Ovary (tissue), 7 donors: ENCODE measurements at regions not wholly inside any gene's neighbourhood (a gene's known extent, or its start where the extent isn't known, plus 50 kb on each side); places are given as distances from the start of the nearest gene placed in this dataset.

Experiments
- DNase-seq, 5 donors: peaks; one replicate each; pipeline ENCODE4 v3.0.0-alpha.2; 2019 to 2020
- H3K27ac ChIP-seq, 2 donors: fragments of 200-600 bp; one replicate each; pipeline versions ENCODE4 v1.5.1 to v1.8.0; 2019 to 2022
- H3K27me3 ChIP-seq: fragments of 200-600 bp; one replicate; pipeline ENCODE4 v1.8.0; 2022
- H3K36me3 ChIP-seq: fragments of 200-600 bp; sonication (generic); one replicate; pipeline ENCODE4 v1.5.1; 2019
- H3K4me1 ChIP-seq: one replicate; pipeline ENCODE4 v1.8.1; 2013; ENCODE audit warnings: mild to moderate bottlenecking, moderate library complexity; ENCODE audit not compliant: insufficient read depth
- H3K4me3 ChIP-seq: fragments of 200-600 bp; sonication (generic); one replicate; pipeline ENCODE4 v1.5.1; 2017
- H3K9me3 ChIP-seq, 2 donors: fragments of 200-600 bp in 1 of 2; sonication (generic) in 1 of 2; one replicate each; pipeline versions ENCODE4 v1.5.1 to v1.8.1; 2013 to 2019; ENCODE audit warnings: mild to moderate bottlenecking in 1 of 2, moderate library complexity in 1 of 2
- EP300 ChIP-seq: sonication (generic); formaldehyde crosslinking; IDR thresholded peaks from one replicate; pipeline ENCODE4 v1.6.1; 2017; ENCODE audit warnings: antibody characterized with exemption
- POLR2A ChIP-seq: fragments of 450-650 bp; IDR thresholded peaks from one replicate; pipeline ENCODE4 v1.6.1; 2017; ENCODE audit warnings: antibody characterized with exemption, mild to moderate bottlenecking, moderate library complexity
- WGBS, 3 donors: extraction: QIAGEN DNeasy Blood & Tissue Kit in 1 of 3; methylation state at CpG; one replicate each; pipeline versions ENCODE4 v1.1.5 to v1.1.7; 2013 to 2017; 5-methylcytosine and 5-hydroxymethylcytosine counted together
- intact Hi-C, 4 donors: fragments of 100-400 bp; cut with DNase I; formaldehyde crosslinking; loops; one replicate each; pipeline versions ENCODE4 v1.11.0 to v1.15.1; 2022 to 2023
- TF ChIP-seq, protein P1 (sequence below), 3 donors: fragments of 450-650 bp in 2 of 3; fragments of 200-600 bp in 1 of 3; IDR thresholded peaks; one replicate each; pipeline versions ENCODE4 v1.5.1 to v1.8.0; 2016 to 2022; ENCODE audit warnings: antibody characterized with exemption in 3 of 3, mild to moderate bottlenecking in 1 of 3
- donor health status: DM: no; HTN: no; CAD: no; lungs with moderate emphysema.
- donor health status: DM: no; HTN: no; CAD: no.
- donor health status: Bipolar disorder and iron deficiency.
- donor health status: DM: no; HTN: no; CAD: no.
- donor health status: DM: yes; HTN: yes; CAD: no.

DNA sequence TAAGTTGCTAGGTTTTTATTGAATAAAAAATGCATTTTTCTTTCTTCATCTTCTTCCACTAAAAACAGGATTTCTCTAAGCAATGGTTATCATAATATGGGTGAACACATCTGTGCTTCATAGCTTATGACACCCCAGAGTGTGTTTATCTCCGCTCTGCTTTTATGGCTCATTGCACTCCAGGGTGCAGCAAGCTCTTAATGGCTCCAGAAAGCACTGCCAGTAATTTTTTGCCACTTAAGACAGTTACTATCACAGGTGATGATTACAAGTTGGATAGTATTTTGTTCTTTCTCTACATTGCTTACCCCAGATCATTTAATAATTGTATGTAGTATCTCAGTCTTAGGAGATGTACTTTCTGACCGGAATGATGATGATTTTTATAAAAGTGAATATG lies 239.3 kb upstream of the CDH20 start:
- intact Hi-C loops: no loop called here
- Histone ChIP-seq H3K4me3 (no peak overlapping the region), H3K9me3 (no peaks in the 10 kb centered on the region), H3K36me3 (no peaks in the 10 kb centered on the region), H3K27ac (no peak overlapping the region), H3K27me3 (no peaks in the 10 kb centered on the region), H3K4me1 (no peaks in the 10 kb centered on the region)
- 82 to 90% (median 86%) methylated on average over 2 of the region's 2 CpGs for WGBS, 3 donors
- DNase-seq: no peak
- TF ChIP-seq POLR2A (no peak), EP300 (no peak)
- TF ChIP-seq, protein P1, sequence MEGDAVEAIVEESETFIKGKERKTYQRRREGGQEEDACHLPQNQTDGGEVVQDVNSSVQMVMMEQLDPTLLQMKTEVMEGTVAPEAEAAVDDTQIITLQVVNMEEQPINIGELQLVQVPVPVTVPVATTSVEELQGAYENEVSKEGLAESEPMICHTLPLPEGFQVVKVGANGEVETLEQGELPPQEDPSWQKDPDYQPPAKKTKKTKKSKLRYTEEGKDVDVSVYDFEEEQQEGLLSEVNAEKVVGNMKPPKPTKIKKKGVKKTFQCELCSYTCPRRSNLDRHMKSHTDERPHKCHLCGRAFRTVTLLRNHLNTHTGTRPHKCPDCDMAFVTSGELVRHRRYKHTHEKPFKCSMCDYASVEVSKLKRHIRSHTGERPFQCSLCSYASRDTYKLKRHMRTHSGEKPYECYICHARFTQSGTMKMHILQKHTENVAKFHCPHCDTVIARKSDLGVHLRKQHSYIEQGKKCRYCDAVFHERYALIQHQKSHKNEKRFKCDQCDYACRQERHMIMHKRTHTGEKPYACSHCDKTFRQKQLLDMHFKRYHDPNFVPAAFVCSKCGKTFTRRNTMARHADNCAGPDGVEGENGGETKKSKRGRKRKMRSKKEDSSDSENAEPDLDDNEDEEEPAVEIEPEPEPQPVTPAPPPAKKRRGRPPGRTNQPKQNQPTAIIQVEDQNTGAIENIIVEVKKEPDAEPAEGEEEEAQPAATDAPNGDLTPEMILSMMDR (IDR thresholded peaks at IDR 0.05): no peak

DNA sequence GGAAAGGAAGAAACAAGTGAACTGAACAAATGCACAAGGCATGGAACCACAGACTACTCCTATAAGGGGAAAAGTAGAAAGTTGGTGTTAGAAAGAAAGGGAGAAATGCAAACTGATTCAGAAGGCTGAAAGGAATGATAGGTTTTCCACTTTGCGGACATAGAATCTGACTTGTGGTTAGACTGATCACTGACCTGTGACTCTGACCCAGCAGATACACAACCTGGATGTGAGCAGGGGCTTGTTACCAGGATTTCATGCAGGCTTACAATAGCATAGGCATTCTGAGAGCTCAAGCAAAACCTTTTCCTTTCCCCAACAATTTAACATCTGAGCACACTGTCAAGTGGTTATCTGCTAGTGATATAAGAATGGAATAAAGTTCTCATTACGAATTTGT lies 237.0 kb upstream of the CDH20 start:
- H3K9me3 ChIP-seq: no peaks in the 10 kb centered on the region
- H3K27ac ChIP-seq: no peak overlapping the region
- no peaks in the 10 kb centered on the region for H3K27me3 ChIP-seq
- DNase-seq: no peak
- 80 to 92% (median 87%) methylated on average over 2 of the region's 2 CpGs for WGBS, 3 donors
- TF ChIP-seq, protein P1 (IDR thresholded peaks at IDR 0.05): no peak
- no peaks in the 10 kb centered on the region for H3K36me3 ChIP-seq
- no peaks in the 10 kb centered on the region for H3K4me1 ChIP-seq
- intact Hi-C loops: no loop called here
- no peak overlapping the region for H3K4me3 ChIP-seq

DNA sequence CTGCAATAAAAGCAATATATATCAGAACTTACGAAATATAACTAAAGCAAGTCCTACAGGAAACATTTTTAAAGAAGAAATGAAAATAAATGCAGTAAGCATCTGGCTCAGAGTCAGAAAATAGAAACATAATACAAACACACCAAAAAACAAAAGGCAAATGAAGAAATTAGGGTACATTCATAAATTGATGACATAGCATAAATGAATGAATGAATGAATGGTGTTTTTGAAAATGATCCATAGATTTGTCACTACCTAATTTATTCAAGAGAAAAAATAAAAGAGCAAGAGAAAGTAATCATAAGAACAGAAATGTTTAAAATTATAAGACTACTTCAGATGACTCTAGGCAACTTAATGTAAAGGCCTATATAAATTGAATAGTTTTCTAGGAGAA lies 226.1 kb upstream of the CDH20 start:
- Histone ChIP-seq H3K27me3 (no peaks in the 10 kb centered on the region), H3K9me3 (no peaks in the 10 kb centered on the region), H3K4me1 (no peaks in the 10 kb centered on the region), H3K27ac (no peak overlapping the region), H3K4me3 (no peak overlapping the region), H3K36me3 (no peaks in the 10 kb centered on the region)
- 78 to 92% (median 90%) methylated on average over 1 of the region's 1 CpG for WGBS, 3 donors
- intact Hi-C loops: no loop called here
- TF ChIP-seq POLR2A (no peak), EP300 (no peak)
- TF ChIP-seq, protein P1 (IDR thresholded peaks at IDR 0.05): no peak
- DNase-seq: no peak

DNA sequence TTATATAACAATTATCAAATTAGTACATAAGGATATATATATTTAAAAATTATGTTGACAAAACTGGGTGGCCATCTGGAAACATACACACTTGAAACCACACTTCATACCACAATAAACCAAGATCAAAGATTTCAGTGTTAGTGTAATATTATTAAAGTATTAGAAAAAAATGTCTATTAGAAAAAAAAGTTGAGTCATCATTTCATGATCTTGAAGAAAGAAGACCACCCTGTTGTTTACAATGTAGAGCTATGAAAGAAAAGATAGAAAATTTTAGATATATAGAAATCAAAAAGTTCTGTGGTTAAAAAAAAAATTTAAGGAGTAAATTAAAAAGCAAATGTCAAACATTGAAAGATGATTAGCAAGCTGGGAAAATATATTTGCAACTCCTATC lies 224.5 kb upstream of the CDH20 start:
- DNase-seq: no peak
- H3K4me1 ChIP-seq: no peaks in the 10 kb centered on the region
- TF ChIP-seq POLR2A (no peak), EP300 (no peak)
- TF ChIP-seq, protein P1 (IDR thresholded peaks at IDR 0.05): no peak
- no peak overlapping the region for H3K27ac ChIP-seq
- H3K4me3 ChIP-seq: no peak overlapping the region
- no peaks in the 10 kb centered on the region for H3K9me3 ChIP-seq
- H3K27me3 ChIP-seq: no peaks in the 10 kb centered on the region
- no peaks in the 10 kb centered on the region for H3K36me3 ChIP-seq
- intact Hi-C loops: no loop called here

DNA sequence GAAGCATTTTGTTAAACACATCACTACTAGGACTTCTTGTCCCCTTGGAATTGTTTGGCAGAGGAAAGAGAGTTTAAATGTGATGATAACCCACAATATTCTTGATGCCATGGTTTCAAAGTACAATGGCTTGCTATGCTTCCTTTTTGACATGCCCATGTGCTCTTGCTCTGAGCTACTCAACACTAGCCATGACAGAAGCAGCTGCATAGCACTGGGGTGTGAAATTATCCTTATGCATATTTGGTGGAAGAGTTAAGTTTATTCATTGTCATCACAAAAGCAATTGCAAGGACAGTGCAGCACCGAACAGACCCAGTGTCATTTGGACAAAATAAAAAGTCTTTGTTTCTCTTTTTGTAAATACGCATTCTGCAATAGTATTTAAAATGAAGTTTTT lies 209.9 kb upstream of the CDH20 start:
- no peaks in the 10 kb centered on the region for H3K27me3 ChIP-seq
- no peak overlapping the region for H3K4me3 ChIP-seq
- no peak overlapping the region for H3K27ac ChIP-seq
- intact Hi-C loops: no loop called here
- TF ChIP-seq, protein P1 (IDR thresholded peaks at IDR 0.05): no peak
- TF ChIP-seq EP300 (no peak), POLR2A (no peak)
- 95% methylated on average over 2 of the region's 2 CpGs for WGBS, 3 donors
- H3K9me3 ChIP-seq: no peaks in the 10 kb centered on the region
- H3K4me1 ChIP-seq: no peaks in the 10 kb centered on the region
- no peaks in the 10 kb centered on the region for H3K36me3 ChIP-seq
- no peak for DNase-seq
